Chondrocyte (in vitro differentiated cells): ENCODE measurements at regions not wholly inside any gene's neighbourhood (a gene's known extent, or its start where the extent isn't known, plus 50 kb on each side); places are given as distances from the start of the nearest gene placed in this dataset.
A peak's percentile ranks its signal among the peaks of the same experiment; 100 is the strongest.

Experiments used
- DNase-seq: peaks from one replicate; pipeline ENCODE4 v3.0.0; 2021; ENCODE audit warnings: mixed read lengths, low spot score
- H3K27ac Mint-ChIP-seq: one replicate; pipeline ENCODE4 v1.8.0; 2021; ENCODE audit warnings: mild to moderate bottlenecking, moderate library complexity, mixed read lengths; ENCODE audit not compliant: unreplicated experiment
- H3K27me3 Mint-ChIP-seq: 2 replicates; pipeline ENCODE4 v1.8.0; 2021; ENCODE audit warnings: low read depth, mixed read lengths
- H3K36me3 Mint-ChIP-seq: 2 replicates; pipeline ENCODE4 v1.8.0; 2021; ENCODE audit warnings: low read depth, mixed read lengths
- H3K4me1 Mint-ChIP-seq: 2 replicates; pipeline ENCODE4 v1.8.0; 2021; ENCODE audit warnings: low read depth, mild to moderate bottlenecking, mixed read lengths
- H3K4me3 Mint-ChIP-seq: one replicate; pipeline ENCODE4 v1.8.0; 2021; ENCODE audit warnings: mild to moderate bottlenecking, moderate library complexity, mixed read lengths; ENCODE audit not compliant: unreplicated experiment
- H3K9me3 Mint-ChIP-seq: 2 replicates; pipeline ENCODE4 v1.8.0; 2021; ENCODE audit warnings: low read depth, mixed read lengths
- TF ChIP-seq, protein P1 (sequence below): fragments of 200-600 bp; sonication (generic); IDR thresholded peaks from 2 replicates; pipeline ENCODE4 v1.5.0; 2021; ENCODE audit warnings: antibody characterized with exemption, mild to moderate bottlenecking, moderate library complexity

DNA sequence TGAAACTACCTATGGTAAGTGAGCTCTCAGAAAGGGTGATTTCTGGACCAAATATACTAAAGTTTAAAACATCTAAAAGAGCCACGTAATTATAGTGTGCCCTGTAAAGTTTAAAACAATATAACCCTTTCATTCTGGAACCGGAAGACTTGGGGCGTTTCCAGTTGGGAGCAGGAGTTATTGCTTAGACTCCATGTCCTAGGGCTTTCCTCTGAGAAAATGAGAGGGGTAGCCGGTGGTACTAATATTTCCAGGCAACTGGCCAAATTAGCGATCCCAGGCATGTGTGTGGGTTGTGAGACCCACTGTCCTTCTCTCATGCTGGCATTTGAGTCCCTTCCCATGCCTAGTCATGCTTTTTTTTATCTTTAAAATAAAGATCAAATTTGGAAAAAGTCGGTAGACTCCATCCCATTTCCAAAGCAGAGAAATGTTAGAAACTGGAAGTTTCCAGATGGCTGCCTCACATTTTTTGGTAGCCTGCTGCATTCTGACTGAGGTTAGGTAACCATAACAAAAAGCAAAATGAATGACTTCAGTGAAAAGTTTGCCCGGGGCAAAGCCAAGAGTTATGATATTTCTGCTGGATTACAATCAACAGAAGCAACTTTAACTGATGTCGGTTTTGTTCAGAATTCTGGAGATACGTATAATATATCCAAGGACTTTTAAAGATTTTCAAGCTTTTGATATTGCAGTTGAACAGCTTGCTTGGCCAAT lies 227.4 kb downstream of the SS18 start:
- Mint-ChIP-seq H3K9me3 (peaks cover 3% of the 10 kb centered on the region), H3K27ac (peak overlapping the region; percentile 28), H3K4me3 (peak overlapping the region; percentile 35), H3K27me3 (no peaks in the 10 kb centered on the region), H3K36me3 (no peaks in the 10 kb centered on the region), H3K4me1 (peaks cover 15% of the 10 kb centered on the region)
- TF ChIP-seq, protein P1, sequence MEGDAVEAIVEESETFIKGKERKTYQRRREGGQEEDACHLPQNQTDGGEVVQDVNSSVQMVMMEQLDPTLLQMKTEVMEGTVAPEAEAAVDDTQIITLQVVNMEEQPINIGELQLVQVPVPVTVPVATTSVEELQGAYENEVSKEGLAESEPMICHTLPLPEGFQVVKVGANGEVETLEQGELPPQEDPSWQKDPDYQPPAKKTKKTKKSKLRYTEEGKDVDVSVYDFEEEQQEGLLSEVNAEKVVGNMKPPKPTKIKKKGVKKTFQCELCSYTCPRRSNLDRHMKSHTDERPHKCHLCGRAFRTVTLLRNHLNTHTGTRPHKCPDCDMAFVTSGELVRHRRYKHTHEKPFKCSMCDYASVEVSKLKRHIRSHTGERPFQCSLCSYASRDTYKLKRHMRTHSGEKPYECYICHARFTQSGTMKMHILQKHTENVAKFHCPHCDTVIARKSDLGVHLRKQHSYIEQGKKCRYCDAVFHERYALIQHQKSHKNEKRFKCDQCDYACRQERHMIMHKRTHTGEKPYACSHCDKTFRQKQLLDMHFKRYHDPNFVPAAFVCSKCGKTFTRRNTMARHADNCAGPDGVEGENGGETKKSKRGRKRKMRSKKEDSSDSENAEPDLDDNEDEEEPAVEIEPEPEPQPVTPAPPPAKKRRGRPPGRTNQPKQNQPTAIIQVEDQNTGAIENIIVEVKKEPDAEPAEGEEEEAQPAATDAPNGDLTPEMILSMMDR = no peak
- no peak for DNase-seq

DNA sequence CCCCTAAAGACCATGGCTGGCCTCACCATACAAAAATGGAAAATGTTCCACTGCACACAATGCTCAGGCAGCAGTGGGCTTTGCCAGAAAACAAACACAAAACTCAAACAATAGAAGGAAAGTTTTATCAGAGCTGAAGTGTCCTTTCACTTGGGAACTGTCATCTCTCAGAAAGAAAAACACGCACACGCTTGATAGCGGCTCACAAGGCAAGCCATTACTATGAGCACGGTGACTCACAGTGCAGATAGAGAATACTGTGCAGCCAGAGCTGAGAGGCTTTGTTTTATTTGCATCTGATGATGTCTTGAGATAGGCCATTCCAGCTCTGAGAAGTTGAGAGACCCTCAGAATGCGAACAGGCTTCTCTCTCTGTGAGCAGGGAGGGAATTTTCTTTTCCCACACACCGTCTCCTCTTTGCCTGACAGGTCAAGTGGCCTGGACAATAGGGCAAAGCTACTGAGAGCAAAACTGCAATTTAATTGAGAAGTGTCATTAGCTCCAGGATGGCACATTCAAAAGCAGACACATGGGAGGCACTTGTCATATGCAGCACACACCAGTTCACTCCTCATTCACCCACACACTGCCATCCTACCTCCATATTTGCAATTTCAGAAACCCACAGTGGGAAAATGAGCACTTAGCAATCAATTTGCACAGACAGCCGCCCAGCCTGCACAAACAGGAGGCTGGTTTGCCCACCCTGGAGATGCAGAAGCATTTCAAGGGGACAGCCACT lies 236.6 kb downstream of the SS18 start:
- H3K4me3 Mint-ChIP-seq = no peak overlapping the region
- no peak overlapping the region for H3K27ac Mint-ChIP-seq
- H3K4me1 Mint-ChIP-seq = peaks cover 3% of the 10 kb centered on the region
- TF ChIP-seq, protein P1 = no peak
- H3K36me3 Mint-ChIP-seq = no peaks in the 10 kb centered on the region
- no peak for DNase-seq
- H3K9me3 Mint-ChIP-seq = no peaks in the 10 kb centered on the region
- H3K27me3 Mint-ChIP-seq = no peaks in the 10 kb centered on the region

DNA sequence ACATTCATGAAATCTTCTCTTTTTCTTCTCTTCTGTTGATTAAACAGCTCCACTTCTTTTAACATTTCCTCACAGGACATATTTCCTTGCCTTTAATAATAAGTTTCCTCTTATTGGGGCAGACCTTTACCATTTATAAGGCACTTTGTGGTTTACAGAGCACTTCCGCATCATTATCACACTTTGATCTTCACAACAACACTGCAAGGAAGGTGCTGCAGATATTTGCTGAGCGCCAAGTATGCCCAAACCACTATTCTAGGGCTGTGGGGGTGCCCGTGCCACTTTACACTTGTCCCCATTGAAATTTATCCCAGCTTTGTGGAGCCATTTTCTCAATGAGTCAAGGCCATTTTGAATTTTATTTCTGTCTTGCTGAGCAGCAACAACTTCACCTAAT lies 246.6 kb downstream of the SS18 start:
- TF ChIP-seq, protein P1 = no peak
- DNase-seq = no peak
- no peak overlapping the region for H3K4me3 Mint-ChIP-seq
- H3K27me3 Mint-ChIP-seq = peaks cover 5% of the 10 kb centered on the region
- peaks cover 2% of the 10 kb centered on the region for H3K36me3 Mint-ChIP-seq
- no peaks in the 10 kb centered on the region for H3K4me1 Mint-ChIP-seq
- H3K27ac Mint-ChIP-seq = no peak overlapping the region
- H3K9me3 Mint-ChIP-seq = peaks cover 2% of the 10 kb centered on the region

DNA sequence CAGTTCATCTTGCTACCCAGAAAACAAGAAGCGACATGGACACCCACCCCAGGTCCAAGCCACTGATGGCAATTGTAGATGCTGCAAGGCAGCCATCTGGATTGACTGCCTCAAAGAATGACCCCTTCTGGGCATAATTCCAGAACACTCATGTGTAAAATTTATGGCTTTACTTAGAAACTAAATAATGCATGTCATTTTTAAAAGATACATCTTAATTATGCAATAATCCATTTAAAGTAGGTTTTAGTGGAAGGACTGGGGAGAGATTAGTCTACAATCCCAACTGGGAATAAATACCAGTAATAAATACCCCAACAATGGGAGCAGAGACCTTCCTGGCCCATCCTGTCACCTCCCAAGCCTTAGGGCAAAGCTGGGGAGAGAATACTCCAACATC lies 247.7 kb downstream of the SS18 start:
- Mint-ChIP-seq H3K27ac (no peak overlapping the region), H3K27me3 (peaks cover 5% of the 10 kb centered on the region), H3K36me3 (peaks cover 2% of the 10 kb centered on the region), H3K4me1 (no peaks in the 10 kb centered on the region), H3K4me3 (no peak overlapping the region), H3K9me3 (peaks cover 2% of the 10 kb centered on the region)
- DNase-seq = no peak
- TF ChIP-seq, protein P1 = no peak

- no peak overlapping the region for H3K4me3 Mint-ChIP-seq
These were observed 256.4 kb downstream of the SS18 start for GRCh38 chr18:25834061-25834460.

More at GRCh38 chr18:25834061-25834460, 256.4 kb downstream of the SS18 start:
- Mint-ChIP-seq H3K9me3 (no peaks in the 10 kb centered on the region), H3K4me1 (peaks cover 14% of the 10 kb centered on the region), H3K27me3 (no peaks in the 10 kb centered on the region), H3K36me3 (no peaks in the 10 kb centered on the region), H3K27ac (no peak overlapping the region)
- TF ChIP-seq, protein P1 = no peak
- DNase-seq = no peak
